ENCODE measurements at regions not wholly inside any gene's neighbourhood (a gene's known extent, or its start where the extent isn't known, plus 50 kb on each side); places are given as distances from the start of the nearest gene placed in this dataset.

- TF ChIP-seq, protein P1, sequence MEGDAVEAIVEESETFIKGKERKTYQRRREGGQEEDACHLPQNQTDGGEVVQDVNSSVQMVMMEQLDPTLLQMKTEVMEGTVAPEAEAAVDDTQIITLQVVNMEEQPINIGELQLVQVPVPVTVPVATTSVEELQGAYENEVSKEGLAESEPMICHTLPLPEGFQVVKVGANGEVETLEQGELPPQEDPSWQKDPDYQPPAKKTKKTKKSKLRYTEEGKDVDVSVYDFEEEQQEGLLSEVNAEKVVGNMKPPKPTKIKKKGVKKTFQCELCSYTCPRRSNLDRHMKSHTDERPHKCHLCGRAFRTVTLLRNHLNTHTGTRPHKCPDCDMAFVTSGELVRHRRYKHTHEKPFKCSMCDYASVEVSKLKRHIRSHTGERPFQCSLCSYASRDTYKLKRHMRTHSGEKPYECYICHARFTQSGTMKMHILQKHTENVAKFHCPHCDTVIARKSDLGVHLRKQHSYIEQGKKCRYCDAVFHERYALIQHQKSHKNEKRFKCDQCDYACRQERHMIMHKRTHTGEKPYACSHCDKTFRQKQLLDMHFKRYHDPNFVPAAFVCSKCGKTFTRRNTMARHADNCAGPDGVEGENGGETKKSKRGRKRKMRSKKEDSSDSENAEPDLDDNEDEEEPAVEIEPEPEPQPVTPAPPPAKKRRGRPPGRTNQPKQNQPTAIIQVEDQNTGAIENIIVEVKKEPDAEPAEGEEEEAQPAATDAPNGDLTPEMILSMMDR (conservative IDR thresholded peaks at IDR 0.05 in 1 of 2, IDR thresholded peaks at IDR 0.05 in 1 of 2; ENCODE audit: low read depth in 1 of 2, low read length in 2 of 2): no peak
- no peak for TF ChIP-seq EZH2 (IDR thresholded peaks at IDR 0.05; ENCODE audit: low read length, missing control alignments)
Observed at GRCh38 chr3:45283471-45283870, 57.4 kb upstream of the TMEM158 start.
